Sigmoid colon (tissue), 6 donors: ENCODE measurements at regions not wholly inside any gene's neighbourhood (a gene's known extent, or its start where the extent isn't known, plus 50 kb on each side); places are given as distances from the start of the nearest gene placed in this dataset.
A peak's percentile ranks its signal among the peaks of the same experiment; 100 is the strongest.

Experiments used
- DNase-seq: peaks from one replicate; pipeline ENCODE4 v3.0.0-alpha.2; 2019
- H3K27ac ChIP-seq, 4 donors: fragments of 200-600 bp; sonication (generic); one replicate each; pipeline ENCODE4 v1.5.1; 2016 to 2019; ENCODE audit warnings: mild to moderate bottlenecking in 1 of 4
- H3K27me3 ChIP-seq, 3 donors: fragments of 200-600 bp; sonication (generic); one replicate each; pipeline ENCODE4 v1.5.1; 2019; ENCODE audit warnings: mild to moderate bottlenecking in 1 of 3
- H3K36me3 ChIP-seq, 4 donors: fragments of 200-600 bp; sonication (generic); one replicate each; pipeline ENCODE4 v1.5.1; 2016 to 2019
- H3K4me1 ChIP-seq, 4 donors: fragments of 200-600 bp; sonication (generic); one replicate each; pipeline ENCODE4 v1.5.1; 2017 to 2019
- H3K4me3 ChIP-seq, 4 donors: fragments of 200-600 bp; sonication (generic); one replicate each; pipeline ENCODE4 v1.5.1; 2017 to 2019; ENCODE audit warnings: mild to moderate bottlenecking in 2 of 4, moderate library complexity in 1 of 4
- H3K9me3 ChIP-seq, 4 donors: fragments of 200-600 bp in 3 of 4; sonication (generic) in 3 of 4; one replicate each; pipeline versions ENCODE4 v1.5.1 to v1.6.1; 2013 to 2019
- CTCF ChIP-seq, 4 experiments: fragments of 450-650 bp in 3 of 4; fragments of 200-600 bp in 1 of 4; IDR thresholded peaks; one replicate each; pipeline ENCODE4 v1.5.1; 2016 to 2019; ENCODE audit warnings: antibody characterized with exemption in 4 of 4, mild to moderate bottlenecking in 3 of 4, moderate library complexity in 2 of 4
- EP300 ChIP-seq, 4 donors: sonication (generic); formaldehyde crosslinking; IDR thresholded peaks; one replicate each; pipeline ENCODE4 v1.6.1; 2017; ENCODE audit warnings: antibody characterized with exemption in 4 of 4
- POLR2A ChIP-seq, 2 donors: fragments of 450-650 bp; IDR thresholded peaks; one replicate each; pipeline ENCODE4 v1.6.1; 2016; ENCODE audit warnings: antibody characterized with exemption in 2 of 2, mild to moderate bottlenecking in 2 of 2, moderate library complexity in 2 of 2
- POLR2AphosphoS5 ChIP-seq, 4 donors: sonication (generic); formaldehyde crosslinking; IDR thresholded peaks; one replicate each; pipeline ENCODE4 v1.6.1; 2017; ENCODE audit warnings: antibody characterized with exemption in 4 of 4
- WGBS, 2 donors: extraction: QIAGEN DNeasy Blood & Tissue Kit; methylation state at CpG; one replicate each; pipeline ENCODE4 v1.1.7; 2013; 5-methylcytosine and 5-hydroxymethylcytosine counted together
- intact Hi-C: fragments of 100-400 bp; cut with DNase I; formaldehyde crosslinking; loops from one replicate; pipeline ENCODE4 v1.15.1; 2023
- donor health status: healthy with polysubstance abuse.
- donor health status: healthy.

DNA sequence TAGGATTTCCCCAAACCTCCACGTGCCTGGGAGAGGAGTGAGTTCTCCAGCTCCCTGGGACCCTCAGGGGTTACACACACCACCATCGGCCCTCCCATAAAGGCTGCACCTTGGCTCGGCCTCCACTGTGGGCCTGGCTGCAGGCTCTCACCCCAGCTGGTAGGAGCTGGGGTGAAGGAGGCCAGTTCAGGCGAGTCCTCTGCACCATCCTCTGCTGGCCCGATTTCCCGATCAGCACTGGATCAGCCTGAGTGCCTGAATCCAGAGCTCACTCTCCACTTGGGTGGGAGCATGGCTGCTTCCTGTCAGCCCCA lies 115.1 kb upstream of the RET start:
- TF ChIP-seq EP300 (IDR thresholded peaks at IDR 0.05) = no peak
- TF ChIP-seq POLR2A (IDR thresholded peaks at IDR 0.05) = no peak
- no peak for TF ChIP-seq POLR2AphosphoS5 (IDR thresholded peaks at IDR 0.05)
- TF ChIP-seq CTCF (IDR thresholded peaks at IDR 0.05) = no peak
- H3K9me3 ChIP-seq = no peaks in the 10 kb centered on the region
- intact Hi-C loops = no loop called here
- peak; percentile 51 for DNase-seq
- no peak overlapping the region for H3K4me3 ChIP-seq
- no peak overlapping the region for H3K27ac ChIP-seq
- no peaks in the 10 kb centered on the region for H3K27me3 ChIP-seq
- no peaks in the 10 kb centered on the region for H3K4me1 ChIP-seq
- 87 to 88% methylated on average over 6 of the region's 6 CpGs for WGBS, 2 donors
- no peaks in the 10 kb centered on the region for H3K36me3 ChIP-seq

DNA sequence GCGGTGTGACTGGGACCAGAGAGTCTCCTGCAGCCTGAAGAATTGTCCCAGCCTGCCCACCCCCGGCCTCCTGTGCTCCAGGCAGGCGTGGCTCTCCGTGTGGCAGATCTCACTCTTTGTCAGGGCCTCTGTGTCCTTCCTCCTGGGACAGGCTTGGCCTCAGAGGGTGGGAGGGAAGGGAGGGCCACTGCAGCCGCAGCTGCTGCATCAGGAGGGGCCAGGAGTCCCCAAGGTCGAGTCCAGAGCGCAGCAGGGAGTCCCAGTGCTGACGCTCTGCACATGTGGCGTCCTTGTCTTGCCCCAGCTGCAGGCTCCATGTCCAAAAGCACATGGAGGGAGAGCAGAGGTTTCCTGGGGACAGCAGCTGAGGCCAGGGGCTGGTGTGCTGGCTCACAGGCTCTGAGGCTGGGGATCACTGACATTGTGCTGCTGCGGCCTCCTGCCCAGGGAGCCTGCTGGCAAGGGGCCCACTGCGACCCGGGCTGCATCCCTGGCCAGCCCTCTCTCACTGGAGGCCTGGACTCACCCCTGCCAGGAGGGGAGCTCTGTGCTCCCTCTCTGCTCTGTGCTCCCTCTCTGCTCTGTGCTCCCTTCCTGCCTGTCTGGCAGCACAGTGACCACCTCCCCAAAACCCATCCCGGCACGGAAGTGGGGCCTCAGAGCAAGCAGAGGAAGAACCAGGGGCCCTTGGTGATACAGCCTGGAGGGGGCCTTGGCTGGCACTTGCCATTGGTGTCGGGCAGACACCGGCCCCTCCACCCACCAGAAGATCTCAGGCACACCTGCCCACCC lies 114.6 kb upstream of the RET start:
- peak; percentile 56 for DNase-seq
- no peaks in the 10 kb centered on the region for H3K9me3 ChIP-seq
- no peak overlapping the region for H3K4me3 ChIP-seq
- no peaks in the 10 kb centered on the region for H3K27me3 ChIP-seq
- H3K36me3 ChIP-seq = no peaks in the 10 kb centered on the region
- no peak overlapping the region for H3K27ac ChIP-seq
- intact Hi-C loops = no loop called here
- H3K4me1 ChIP-seq = no peaks in the 10 kb centered on the region
- TF ChIP-seq POLR2A (IDR thresholded peaks at IDR 0.05) = no peak
- no peak for TF ChIP-seq EP300 (IDR thresholded peaks at IDR 0.05)
- TF ChIP-seq CTCF (IDR thresholded peaks at IDR 0.05) = no peak
- no peak for TF ChIP-seq POLR2AphosphoS5 (IDR thresholded peaks at IDR 0.05)
- WGBS, 2 donors = 69 to 72% methylated on average over 16 of the region's 16 CpGs

DNA sequence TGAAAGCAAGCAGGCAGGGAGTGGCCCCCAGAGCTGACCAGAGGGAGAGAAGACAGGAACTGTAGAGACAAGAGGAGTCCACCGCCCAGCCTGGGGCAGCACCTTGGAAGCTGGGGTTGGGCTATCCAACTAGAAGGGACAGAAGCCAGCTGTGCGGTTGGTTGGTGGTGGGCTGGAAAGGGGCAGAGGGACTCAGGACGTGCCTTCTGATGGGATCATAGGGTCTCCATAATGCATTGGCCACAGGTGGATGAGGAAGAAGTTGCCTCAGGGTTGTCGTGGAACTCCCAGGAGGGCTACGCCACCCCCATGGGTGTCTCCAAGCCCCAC lies 114.0 kb upstream of the RET start:
- Histone ChIP-seq H3K27ac (no peak overlapping the region), H3K9me3 (no peaks in the 10 kb centered on the region), H3K4me3 (no peak overlapping the region), H3K4me1 (no peaks in the 10 kb centered on the region), H3K36me3 (no peaks in the 10 kb centered on the region), H3K27me3 (no peaks in the 10 kb centered on the region)
- TF ChIP-seq EP300 (IDR thresholded peaks at IDR 0.05) (no peak), POLR2AphosphoS5 (IDR thresholded peaks at IDR 0.05) (no peak), CTCF (IDR thresholded peaks at IDR 0.05) (no peak), POLR2A (IDR thresholded peaks at IDR 0.05) (no peak)
- intact Hi-C loops = no loop called here
- peak; percentile 50 for DNase-seq
- 91 to 93% methylated on average over 5 of the region's 5 CpGs for WGBS, 2 donors

- no peaks in the 10 kb centered on the region for H3K27me3 ChIP-seq
- H3K4me3 ChIP-seq = no peak overlapping the region
- H3K27ac ChIP-seq = no peak overlapping the region
- H3K4me1 ChIP-seq = no peaks in the 10 kb centered on the region
- H3K36me3 ChIP-seq = no peaks in the 10 kb centered on the region
- 47 to 79% methylated on average over 7 of the region's 7 CpGs for WGBS, 2 donors
- TF ChIP-seq POLR2AphosphoS5 (IDR thresholded peaks at IDR 0.05) (no peak), CTCF (IDR thresholded peaks at IDR 0.05) (no peak), EP300 (IDR thresholded peaks at IDR 0.05) (no peak), POLR2A (IDR thresholded peaks at IDR 0.05) (no peak)
- intact Hi-C loops = no loop called here
- DNase-seq = peak; percentile 21
- H3K9me3 ChIP-seq = no peaks in the 10 kb centered on the region
Measured at GRCh38 chr10:42963312-42963711, 113.6 kb upstream of the RET start.

DNA sequence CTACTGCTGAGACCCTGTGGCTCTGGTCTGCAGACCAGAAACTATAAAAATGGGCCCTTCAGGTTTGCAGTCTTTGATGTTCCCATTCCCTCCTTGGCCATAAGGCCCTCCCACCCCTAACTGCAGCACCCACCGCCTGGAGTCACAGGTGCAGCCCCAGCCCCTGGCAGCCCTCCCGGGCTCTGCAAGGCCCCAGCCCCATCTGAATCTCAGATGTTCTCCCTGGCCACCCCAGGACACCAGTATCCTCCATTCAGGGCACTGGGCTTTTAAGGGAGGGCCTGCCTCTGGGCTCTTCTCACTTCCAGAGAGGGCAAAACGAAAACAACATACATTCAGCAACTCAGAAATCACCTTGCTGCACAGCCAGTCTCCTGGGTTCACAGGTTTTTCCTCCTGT lies 107.7 kb upstream of the RET start:
- no peak for DNase-seq
- WGBS, 2 donors = 78 to 81% methylated on average over 3 of the region's 3 CpGs

More for the DNA sequence above, 107.7 kb upstream of the RET start:
- H3K4me1 ChIP-seq = no peaks in the 10 kb centered on the region
- H3K4me3 ChIP-seq = no peak overlapping the region
- peaks cover 0 to 11% (median 0%) of the 10 kb centered on the region in 3 donors for H3K27me3 ChIP-seq
- TF ChIP-seq EP300 (IDR thresholded peaks at IDR 0.05) = no peak
- TF ChIP-seq POLR2A (IDR thresholded peaks at IDR 0.05) = no peak
- TF ChIP-seq CTCF (IDR thresholded peaks at IDR 0.05) = no peak
- no peak for TF ChIP-seq POLR2AphosphoS5 (IDR thresholded peaks at IDR 0.05)
- no peaks in the 10 kb centered on the region for H3K36me3 ChIP-seq
- intact Hi-C loops = no loop called here
- no peak overlapping the region for H3K27ac ChIP-seq
- H3K9me3 ChIP-seq = no peaks in the 10 kb centered on the region
